ENCODE measurements at regions not wholly inside any gene's neighbourhood (a gene's known extent, or its start where the extent isn't known, plus 50 kb on each side); places are given as distances from the start of the nearest gene placed in this dataset.

- no peak for TF ChIP-seq CTCF (IDR thresholded peaks at IDR 0.05)
Observed at GRCh38 chr5:160969645-160970044, 117.6 kb upstream of the ATP10B start.

- TF ChIP-seq CTCF (IDR thresholded peaks at IDR 0.05) = no peak
Observed at GRCh38 chr5:160968480-160968879, 116.5 kb upstream of the ATP10B start.

GRCh38 chr5:160966921-160967320 lies 114.9 kb upstream of the ATP10B start:
- TF ChIP-seq CTCF (IDR thresholded peaks at IDR 0.05) = no peak

- no peak for TF ChIP-seq CTCF (IDR thresholded peaks at IDR 0.05)
Observed at GRCh38 chr5:160961761-160962160, 109.8 kb upstream of the ATP10B start.

- no peak for TF ChIP-seq CTCF (IDR thresholded peaks at IDR 0.05)
Observed at GRCh38 chr5:160961038-160961437, 109.0 kb upstream of the ATP10B start.

- no peak for TF ChIP-seq CTCF (IDR thresholded peaks at IDR 0.05)
Observed at GRCh38 chr5:160960592-160960991, 108.6 kb upstream of the ATP10B start.

GRCh38 chr5:160959804-160960203 lies 107.8 kb upstream of the ATP10B start:
- TF ChIP-seq CTCF (IDR thresholded peaks at IDR 0.05) = no peak

GRCh38 chr5:160957312-160957861 lies 105.4 kb upstream of the ATP10B start:
- no peak for TF ChIP-seq CTCF (IDR thresholded peaks at IDR 0.05)
